Fibroblast of lung (primary cell): ENCODE measurements at regions not wholly inside any gene's neighbourhood (a gene's known extent, or its start where the extent isn't known, plus 50 kb on each side); places are given as distances from the start of the nearest gene placed in this dataset.

Experiments
- CTCF ChIP-seq, 2 donors: IDR thresholded peaks in 1 of 2; conservative IDR thresholded peaks in 1 of 2; 1 replicate in 1 of 2; 2 replicates in 1 of 2; pipeline ENCODE4 v1.5.1; 2011 to 2012; ENCODE audit warnings: low read length in 2 of 2, control low read depth in 1 of 2, inconsistent platforms in 1 of 2, low read depth in 1 of 2, mild to moderate bottlenecking in 1 of 2
- EZH2 ChIP-seq: IDR thresholded peaks from 2 replicates; pipeline ENCODE4 v1.5.1; 2012; ENCODE audit warnings: low read length, control low read depth, mild to moderate bottlenecking; ENCODE audit errors: missing control alignments

DNA sequence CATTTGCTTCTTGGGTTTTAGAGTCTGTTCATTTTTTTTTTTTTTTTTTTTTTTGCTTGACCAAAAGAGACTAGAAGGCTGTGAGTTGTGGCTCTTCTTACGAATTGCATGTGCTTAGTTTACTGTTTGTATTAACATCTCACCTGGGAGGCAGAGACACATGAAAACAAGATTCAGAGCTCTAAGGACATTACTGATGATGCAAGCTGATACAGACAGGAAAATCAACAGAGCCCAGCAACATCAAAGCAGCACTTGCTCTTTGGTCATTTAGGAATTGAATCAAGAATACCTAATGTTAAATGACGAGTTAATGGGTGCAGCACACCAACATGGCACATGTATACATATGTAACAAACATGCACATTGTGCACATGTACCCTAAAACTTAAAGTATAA lies 55.7 kb upstream of the HS3ST5 start:
- TF ChIP-seq CTCF (conservative IDR thresholded peaks at IDR 0.05 in 1 of 2, IDR thresholded peaks at IDR 0.05 in 1 of 2; ENCODE audit: low read depth in 1 of 2, low read length in 2 of 2), result no peak
- TF ChIP-seq EZH2, result no peak
